Mesenchymal stem cell (in vitro differentiated cells and primary cell): ENCODE measurements at regions not wholly inside any gene's neighbourhood (a gene's known extent, or its start where the extent isn't known, plus 50 kb on each side); places are given as distances from the start of the nearest gene placed in this dataset.

Source experiments
- DNase-seq: peaks from one replicate; pipeline ENCODE4 v3.0.0-alpha.2; 2013
- H2AFZ ChIP-seq: one replicate; pipeline ENCODE4 v1.6.1; 2013; ENCODE audit warnings: low read depth, mild to moderate bottlenecking, control low read depth, inconsistent platforms, low read length, moderate library complexity
- H2AK5ac ChIP-seq: 2 replicates; pipeline ENCODE4 v1.6.1; 2013; ENCODE audit warnings: low read length, moderate library complexity, mild to moderate bottlenecking, inconsistent platforms; ENCODE audit not compliant: severe bottlenecking
- H2BK120ac ChIP-seq: one replicate; pipeline ENCODE4 v1.6.1; 2013; ENCODE audit warnings: low read depth, mild to moderate bottlenecking, inconsistent platforms, low read length, moderate library complexity
- H2BK12ac ChIP-seq, 2 experiments: one replicate each; pipeline ENCODE4 v1.6.1; 2013; ENCODE audit warnings: inconsistent platforms in 2 of 2, low read length in 2 of 2, mild to moderate bottlenecking in 2 of 2, moderate library complexity in 2 of 2, control low read depth in 1 of 2
- H2BK15ac ChIP-seq: one replicate; pipeline ENCODE4 v1.6.1; 2013; ENCODE audit warnings: mild to moderate bottlenecking, low read depth, inconsistent platforms; ENCODE audit not compliant: poor library complexity, severe bottlenecking
- H2BK5ac ChIP-seq: 2 replicates; pipeline ENCODE4 v1.6.1; 2013; ENCODE audit warnings: low read depth, mild to moderate bottlenecking, low read length, control low read depth, inconsistent platforms; ENCODE audit not compliant: poor library complexity, severe bottlenecking
- H3K14ac ChIP-seq, 2 experiments: one replicate each; pipeline ENCODE4 v1.6.1; 2013; ENCODE audit warnings: inconsistent platforms in 2 of 2, low read length in 2 of 2, control low read depth in 1 of 2, mild to moderate bottlenecking in 1 of 2, moderate library complexity in 1 of 2
- H3K18ac ChIP-seq, 2 experiments: one replicate each; pipeline ENCODE4 v1.6.1; 2013; ENCODE audit warnings: inconsistent platforms in 2 of 2, low read length in 2 of 2, control low read depth in 1 of 2, low read depth in 1 of 2, mild to moderate bottlenecking in 1 of 2
- H3K23ac ChIP-seq, 2 experiments: one replicate each; pipeline ENCODE4 v1.6.1; 2013; ENCODE audit warnings: inconsistent platforms in 2 of 2, low read length in 2 of 2, mild to moderate bottlenecking in 2 of 2, moderate library complexity in 2 of 2, control low read depth in 1 of 2
- H3K27ac ChIP-seq: 2 replicates; pipeline ENCODE4 v1.5.1; 2013; ENCODE audit warnings: mild to moderate bottlenecking, moderate library complexity, low read length, control low read depth, inconsistent platforms; ENCODE audit not compliant: poor library complexity, severe bottlenecking
- H3K27me3 ChIP-seq, 2 experiments: 2 replicates each; pipeline versions ENCODE4 v1.6.1 to v1.7.0; 2013; ENCODE audit warnings: low read length in 2 of 2, mild to moderate bottlenecking in 2 of 2, moderate library complexity in 2 of 2, control low read depth in 1 of 2, inconsistent platforms in 1 of 2; ENCODE audit not compliant: control insufficient read depth in 1 of 2, insufficient read depth in 1 of 2
- H3K36me3 ChIP-seq, 2 experiments: 2 replicates each; pipeline versions ENCODE4 v1.6.1 to v1.7.0; 2013; ENCODE audit warnings: low read length in 2 of 2, control low read depth in 1 of 2, inconsistent platforms in 1 of 2, low read depth in 1 of 2, mild to moderate bottlenecking in 1 of 2; ENCODE audit not compliant: insufficient read depth in 2 of 2, control insufficient read depth in 1 of 2
- H3K4ac ChIP-seq, 2 experiments: one replicate each; pipeline ENCODE4 v1.6.1; 2013; ENCODE audit warnings: inconsistent platforms in 2 of 2, low read length in 2 of 2, mild to moderate bottlenecking in 2 of 2, moderate library complexity in 2 of 2, control low read depth in 1 of 2, low read depth in 1 of 2
- H3K4me1 ChIP-seq: 2 replicates; pipeline ENCODE4 v1.6.1; 2013; ENCODE audit warnings: low read depth, low read length, control low read depth; ENCODE audit not compliant: control insufficient read depth, insufficient read depth
- H3K4me2 ChIP-seq: 2 replicates; pipeline ENCODE4 v1.6.1; 2013; ENCODE audit warnings: low read length, mild to moderate bottlenecking, inconsistent platforms; ENCODE audit not compliant: poor library complexity, severe bottlenecking
- H3K4me3 ChIP-seq, 2 experiments: 2 replicates each; pipeline versions ENCODE4 v1.5.1 to v1.7.0; 2013; ENCODE audit warnings: low read length in 2 of 2, mild to moderate bottlenecking in 2 of 2, control low read depth in 1 of 2, low read depth in 1 of 2; ENCODE audit not compliant: insufficient read depth in 1 of 2
- H3K79me1 ChIP-seq: replicated peaks from 2 replicates; pipeline ENCODE4 v1.6.1; 2013; ENCODE audit warnings: mild to moderate bottlenecking, control low read depth, low read length, inconsistent platforms; ENCODE audit not compliant: poor library complexity, severe bottlenecking
- H3K9ac ChIP-seq: 2 replicates; pipeline ENCODE4 v1.7.0; 2013; ENCODE audit warnings: mild to moderate bottlenecking, low read length, moderate library complexity
- H3K9me3 ChIP-seq: 2 replicates; pipeline ENCODE4 v1.7.0; 2013; ENCODE audit warnings: mild to moderate bottlenecking, low read length; ENCODE audit not compliant: control insufficient read depth
- H4K8ac ChIP-seq: one replicate; pipeline ENCODE4 v1.6.1; 2013; ENCODE audit warnings: inconsistent platforms, mild to moderate bottlenecking, low read length, moderate library complexity
- H4K91ac ChIP-seq: one replicate; pipeline ENCODE4 v1.6.1; 2013; ENCODE audit warnings: mild to moderate bottlenecking, low read length, inconsistent platforms
- WGBS: methylation state at CpG from one replicate; pipeline ENCODE4 v1.1.7; 2013; ENCODE audit warnings: mixed read lengths; 5-methylcytosine and 5-hydroxymethylcytosine counted together

GRCh38 chr10:3402187-3402751 is 229.7 kb upstream of the PITRM1 start:
- H2AK5ac ChIP-seq, result peak overlapping the region; percentile 26
- H3K79me1 ChIP-seq, result no peaks in the 10 kb centered on the region
- H3K9ac ChIP-seq, result no peak overlapping the region
- H3K4me1 ChIP-seq, result peaks cover 13% of the 10 kb centered on the region
- no peak overlapping the region for H2BK120ac ChIP-seq
- H3K36me3 ChIP-seq, result peaks cover 0 to 3% of the 10 kb centered on the region in 2 experiments
- no peak overlapping the region for H2AFZ ChIP-seq
- H3K18ac ChIP-seq, result no peak overlapping the region
- no peak overlapping the region for H3K23ac ChIP-seq
- H3K14ac ChIP-seq, result no peak overlapping the region
- no peak for DNase-seq
- H2BK5ac ChIP-seq, result no peak overlapping the region
- H3K27ac ChIP-seq, result no peak overlapping the region
- no peak overlapping the region for H4K8ac ChIP-seq
- H3K4me2 ChIP-seq, result no peak overlapping the region
- no peaks in the 10 kb centered on the region for H3K9me3 ChIP-seq
- no peaks in the 10 kb centered on the region for H3K27me3 ChIP-seq
- no peak overlapping the region for H3K4ac ChIP-seq
- WGBS, result 84% methylated on average over 8 of the region's 10 CpGs
- H2BK15ac ChIP-seq, result no peak overlapping the region
- no peak overlapping the region for H4K91ac ChIP-seq
- H2BK12ac ChIP-seq, result no peak overlapping the region
- H3K4me3 ChIP-seq, result no peak overlapping the region

DNA sequence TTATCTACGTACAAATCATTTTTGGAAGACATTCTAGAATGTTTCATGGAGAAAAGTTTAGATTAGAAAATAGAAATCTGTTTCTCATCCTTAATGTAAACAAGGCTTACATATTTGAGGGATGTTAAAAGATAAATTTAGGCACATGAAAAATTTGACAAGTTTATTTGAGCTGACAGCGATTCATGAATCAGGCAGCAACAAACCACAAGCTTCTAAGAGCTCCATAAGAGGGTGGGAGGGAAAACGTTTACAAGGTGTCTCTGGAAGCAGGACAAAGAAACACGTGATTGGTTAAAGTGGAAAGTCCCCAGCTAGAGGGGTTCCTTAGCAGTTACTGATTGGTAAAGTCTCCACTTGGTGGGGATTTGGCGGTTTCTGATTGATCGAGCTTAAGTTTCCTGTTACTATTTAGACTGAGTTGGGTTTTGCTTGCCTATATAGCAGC is 228.9 kb upstream of the PITRM1 start:
- no peak overlapping the region for H4K91ac ChIP-seq
- H2AK5ac ChIP-seq, result no peak overlapping the region
- no peak overlapping the region for H4K8ac ChIP-seq
- no peak overlapping the region for H3K4me3 ChIP-seq
- H3K4me1 ChIP-seq, result peaks cover 11% of the 10 kb centered on the region
- no peak overlapping the region for H3K27ac ChIP-seq
- peak overlapping the region in 1 of 2 experiments; percentile 31 for H2BK12ac ChIP-seq
- peak overlapping the region in 1 of 2 experiments; percentile 64 for H3K4ac ChIP-seq
- H3K9ac ChIP-seq, result no peak overlapping the region
- no peak overlapping the region for H2AFZ ChIP-seq
- no peak overlapping the region for H3K14ac ChIP-seq
- no peak overlapping the region for H3K4me2 ChIP-seq
- H3K79me1 ChIP-seq, result no peaks in the 10 kb centered on the region
- peak overlapping the region; percentile 62 for H2BK15ac ChIP-seq
- no peak overlapping the region for H2BK5ac ChIP-seq
- WGBS, result 53% methylated on average over 5 of the region's 6 CpGs
- H3K23ac ChIP-seq, result no peak overlapping the region
- peak; percentile 72 for DNase-seq
- H3K27me3 ChIP-seq, result no peaks in the 10 kb centered on the region
- no peak overlapping the region for H3K18ac ChIP-seq
- H2BK120ac ChIP-seq, result no peak overlapping the region
- peaks cover 0 to 3% of the 10 kb centered on the region in 2 experiments for H3K36me3 ChIP-seq
- H3K9me3 ChIP-seq, result no peaks in the 10 kb centered on the region

DNA sequence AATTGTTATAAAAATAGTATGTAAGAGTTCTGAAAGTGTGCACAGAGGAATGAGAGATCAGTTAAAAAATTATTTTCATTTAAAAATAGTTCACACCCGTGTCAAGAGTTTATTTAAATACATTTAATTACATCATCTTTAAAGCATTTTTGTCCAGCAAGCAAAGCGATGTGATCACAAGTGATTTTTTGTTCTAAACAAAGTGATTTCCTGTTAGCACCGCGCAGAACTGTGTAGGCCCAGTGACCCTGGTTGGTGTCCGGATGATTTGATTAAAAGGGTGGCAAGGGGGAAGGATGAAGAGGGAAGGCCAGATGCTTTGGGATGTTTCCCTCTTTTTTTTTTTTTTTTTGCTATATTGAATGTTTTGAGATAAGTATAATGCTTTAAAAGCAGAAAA is 227.8 kb upstream of the PITRM1 start:
- H3K79me1 ChIP-seq, result no peaks in the 10 kb centered on the region
- H3K27ac ChIP-seq, result peak overlapping the region; percentile 67
- H2BK12ac ChIP-seq, result no peak overlapping the region
- H3K4me3 ChIP-seq, result no peak overlapping the region
- H3K14ac ChIP-seq, result no peak overlapping the region
- no peak overlapping the region for H2BK5ac ChIP-seq
- peak; percentile 69 for DNase-seq
- no peak overlapping the region for H3K4me2 ChIP-seq
- H4K8ac ChIP-seq, result no peak overlapping the region
- H2AK5ac ChIP-seq, result no peak overlapping the region
- no peak overlapping the region for H3K9ac ChIP-seq
- H3K18ac ChIP-seq, result no peak overlapping the region
- no peaks in the 10 kb centered on the region for H3K9me3 ChIP-seq
- H3K4me1 ChIP-seq, result peaks cover 12% of the 10 kb centered on the region
- 4% methylated on average over 4 of the region's 5 CpGs for WGBS
- H2AFZ ChIP-seq, result no peak overlapping the region
- H3K36me3 ChIP-seq, result peaks cover 0 to 3% of the 10 kb centered on the region in 2 experiments
- H4K91ac ChIP-seq, result no peak overlapping the region
- H3K27me3 ChIP-seq, result no peaks in the 10 kb centered on the region
- H3K23ac ChIP-seq, result no peak overlapping the region
- no peak overlapping the region for H2BK120ac ChIP-seq
- no peak overlapping the region for H3K4ac ChIP-seq
- H2BK15ac ChIP-seq, result no peak overlapping the region

DNA sequence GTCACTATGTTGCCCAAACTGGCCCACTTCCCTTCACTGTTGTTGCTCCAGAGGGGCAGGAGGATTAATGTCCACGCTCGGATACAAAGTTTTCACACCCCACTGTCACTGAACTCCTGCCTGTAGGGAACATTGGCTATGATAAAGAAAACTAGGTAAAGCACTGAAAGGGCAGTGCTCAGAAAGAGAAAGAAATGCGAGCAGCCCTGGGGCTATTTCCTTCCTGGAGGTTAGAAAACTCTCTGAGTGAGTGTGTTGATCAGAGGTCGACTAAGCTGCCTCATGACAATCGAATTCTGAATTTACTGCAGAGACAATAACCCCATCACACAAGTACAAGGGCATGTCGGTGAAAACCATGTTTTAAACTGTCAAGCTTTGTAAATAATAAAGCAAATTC is 227.2 kb upstream of the PITRM1 start:
- peak; percentile 49 for DNase-seq
- peaks cover 0 to 3% of the 10 kb centered on the region in 2 experiments for H3K36me3 ChIP-seq
- peak overlapping the region; percentile 29 to 57 for H2BK12ac ChIP-seq
- H3K4ac ChIP-seq, result peak overlapping the region in 1 of 2 experiments; percentile 46
- no peak overlapping the region for H3K14ac ChIP-seq
- H3K4me1 ChIP-seq, result peaks cover 13% of the 10 kb centered on the region
- no peak overlapping the region for H2BK120ac ChIP-seq
- no peaks in the 10 kb centered on the region for H3K27me3 ChIP-seq
- peak overlapping the region in 1 of 2 experiments; percentile 17 for H3K18ac ChIP-seq
- H3K9me3 ChIP-seq, result peaks cover under 1% of the 10 kb centered on the region
- no peak overlapping the region for H3K23ac ChIP-seq
- H3K27ac ChIP-seq, result peak overlapping the region; percentile 67
- H2BK5ac ChIP-seq, result no peak overlapping the region
- H3K4me3 ChIP-seq, result no peak overlapping the region
- 56% methylated on average over 1 of the region's 6 CpGs for WGBS
- no peak overlapping the region for H2AFZ ChIP-seq
- no peak overlapping the region for H3K9ac ChIP-seq
- H4K91ac ChIP-seq, result no peak overlapping the region
- no peaks in the 10 kb centered on the region for H3K79me1 ChIP-seq
- no peak overlapping the region for H3K4me2 ChIP-seq
- no peak overlapping the region for H2AK5ac ChIP-seq
- peak overlapping the region; percentile 18 for H2BK15ac ChIP-seq
- H4K8ac ChIP-seq, result peak overlapping the region; percentile 59
